ENCODE measurements at regions not wholly inside any gene's neighbourhood (a gene's known extent, or its start where the extent isn't known, plus 50 kb on each side); places are given as distances from the start of the nearest gene placed in this dataset.

- TF ChIP-seq POLR2AphosphoS5 (IDR thresholded peaks at IDR 0.05; ENCODE audit: low read depth, low read length) = no peak
- no peak for TF ChIP-seq TAF1 (IDR thresholded peaks at IDR 0.05; ENCODE audit: borderline replicate concordance, insufficient read depth, low read length)
Measured at GRCh38 chr1:38614861-38615260, 244.7 kb downstream of the RRAGC start.

Data from PFSK-1 (cell line).